HG03575 (cell line): ENCODE measurements at regions not wholly inside any gene's neighbourhood (a gene's known extent, or its start where the extent isn't known, plus 50 kb on each side); places are given as distances from the start of the nearest gene placed in this dataset.

Experiments
- ATAC-seq: cut with Tn5 transposase; IDR thresholded peaks from one replicate; pipeline ENCODE4 v1.9.1; 2021; ENCODE audit not compliant: unreplicated experiment, insufficient number of reproducible peaks, low FRiP score; ENCODE audit errors: extremely low read depth

- ATAC-seq: no peak
These were observed 163.0 kb upstream of the SPHKAP start for GRCh38 chr2:228344531-228344930.

GRCh38 chr2:228339525-228339924, 158.0 kb upstream of the SPHKAP start:
- ATAC-seq: no peak

GRCh38 chr2:228334180-228334579, 152.7 kb upstream of the SPHKAP start:
- no peak for ATAC-seq

- no peak for ATAC-seq
These were observed 147.8 kb upstream of the SPHKAP start for GRCh38 chr2:228329282-228329681.

GRCh38 chr2:228321015-228321414, 139.5 kb upstream of the SPHKAP start:
- no peak for ATAC-seq

GRCh38 chr2:228318218-228318617, 136.7 kb upstream of the SPHKAP start:
- ATAC-seq: no peak

GRCh38 chr2:228312172-228312571, 130.7 kb upstream of the SPHKAP start:
- no peak for ATAC-seq

GRCh38 chr2:228303960-228304359, 122.5 kb upstream of the SPHKAP start:
- no peak for ATAC-seq

GRCh38 chr2:228283491-228284171, 102.1 kb upstream of the SPHKAP start:
- ATAC-seq: no peak

GRCh38 chr2:228282376-228282775, 100.9 kb upstream of the SPHKAP start:
- ATAC-seq: no peak

- no peak for ATAC-seq
These were observed 91.7 kb upstream of the SPHKAP start for GRCh38 chr2:228273159-228273558.

- ATAC-seq: no peak
These were observed 87.9 kb upstream of the SPHKAP start for GRCh38 chr2:228269351-228269750.

- ATAC-seq: no peak
These were observed 87.3 kb upstream of the SPHKAP start for GRCh38 chr2:228268756-228269155.

GRCh38 chr2:228268301-228268700, 86.8 kb upstream of the SPHKAP start:
- no peak for ATAC-seq

- ATAC-seq: no peak
These were observed 81.7 kb upstream of the SPHKAP start for GRCh38 chr2:228263156-228263555.

GRCh38 chr2:228261546-228261945, 80.1 kb upstream of the SPHKAP start:
- ATAC-seq: no peak

- no peak for ATAC-seq
These were observed 75.9 kb upstream of the SPHKAP start for GRCh38 chr2:228257379-228257778.

GRCh38 chr2:228253752-228254151, 72.3 kb upstream of the SPHKAP start:
- ATAC-seq: no peak

- ATAC-seq: no peak
These were observed 65.8 kb upstream of the SPHKAP start for GRCh38 chr2:228247335-228247734.

- ATAC-seq: no peak
These were observed 64.1 kb upstream of the SPHKAP start for GRCh38 chr2:228245601-228246000.

GRCh38 chr2:228242591-228242990, 61.1 kb upstream of the SPHKAP start:
- ATAC-seq: no peak
